A549 (cell line): ENCODE measurements at regions not wholly inside any gene's neighbourhood (a gene's known extent, or its start where the extent isn't known, plus 50 kb on each side); places are given as distances from the start of the nearest gene placed in this dataset.

ENCODE experiments used
- CTCF ChIP-seq: fragments of >200 bp; sonication (Bioruptor Twin); formaldehyde crosslinking; IDR thresholded peaks from 3 replicates; pipeline ENCODE4 v1.5.1; 2016
- ESRRA ChIP-seq: fragments of 150-350 bp; IDR thresholded peaks from 2 replicates; pipeline ENCODE4 v1.6.1; 2014; ENCODE audit warnings: mild to moderate bottlenecking, low read length, borderline replicate concordance
- POLR2A ChIP-seq: IDR thresholded peaks from 2 replicates; pipeline ENCODE4 v1.6.1; 2012; ENCODE audit warnings: mild to moderate bottlenecking, low read length
- RAD21 ChIP-seq, 2 experiments: fragments of >200 bp in 1 of 2; sonication (Bioruptor Twin) in 1 of 2; formaldehyde crosslinking in 1 of 2; IDR thresholded peaks in 1 of 2; conservative IDR thresholded peaks in 1 of 2; 2 replicates in 1 of 2; 3 replicates in 1 of 2; pipeline ENCODE4 v1.6.1; 2012 to 2018; ENCODE audit warnings: inconsistent platforms in 1 of 2
- SMC3 ChIP-seq: fragments of >200 bp; sonication (Bioruptor Twin); formaldehyde crosslinking; IDR thresholded peaks from 3 replicates; pipeline ENCODE4 v1.6.1; 2018; ENCODE audit warnings: inconsistent platforms

GRCh38 chr3:117941015-117941414, 1093.6 kb downstream of the IGSF11 start:
- TF ChIP-seq POLR2A (no peak), CTCF (no peak), SMC3 (no peak), RAD21 (conservative IDR thresholded peaks at IDR 0.05 in 1 of 2, IDR thresholded peaks at IDR 0.05 in 1 of 2) (no peak), ESRRA (no peak)
